ENCODE measurements at regions not wholly inside any gene's neighbourhood (a gene's known extent, or its start where the extent isn't known, plus 50 kb on each side); places are given as distances from the start of the nearest gene placed in this dataset.

DNA sequence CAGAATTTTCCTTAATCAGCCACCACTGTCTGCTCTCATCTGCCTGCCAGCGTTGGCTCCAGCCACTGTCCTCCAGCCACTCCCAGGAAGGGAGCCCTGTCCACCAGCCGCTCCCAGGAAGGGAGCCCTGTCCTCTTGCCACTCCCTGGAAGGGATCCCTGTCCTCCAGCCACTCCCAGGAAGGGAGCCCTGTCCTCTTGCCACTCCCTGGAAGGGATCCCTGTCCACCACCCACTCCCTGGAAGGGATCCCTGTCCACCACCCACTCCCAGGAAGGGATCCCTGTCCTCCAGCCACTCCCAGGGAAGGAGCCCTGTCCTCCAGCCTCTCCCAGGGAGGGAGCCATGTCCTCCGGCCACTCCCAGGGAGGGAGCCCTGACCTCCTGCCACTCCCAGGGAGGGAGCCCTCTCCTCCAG is 726.5 kb downstream of the PTPRU start:
- 51% methylated on average over 3 of the region's 3 CpGs for WGBS
- Histone ChIP-seq H3K36me3 (ENCODE audit: control insufficient read depth in 4 of 4, insufficient read depth in 3 of 4, low read depth in 1 of 4, low read length in 3 of 4) (no peaks in the 10 kb centered on the region), H3K4me1 (ENCODE audit: control insufficient read depth in 4 of 4, insufficient read depth in 4 of 4, low read length in 3 of 4) (no peaks in the 10 kb centered on the region), H3K27me3 (ENCODE audit: control insufficient read depth in 4 of 4, insufficient read depth in 4 of 4, low read length in 3 of 4) (no peaks in the 10 kb centered on the region), H3K9me3 (ENCODE audit: control insufficient read depth in 4 of 4, low read length in 3 of 4) (no peaks in the 10 kb centered on the region), H3K27ac (ENCODE audit: low read depth in 1 of 2, low read length in 2 of 2) (no peak overlapping the region), H3K9ac (ENCODE audit: low read depth in 1 of 2, low read length in 2 of 2) (no peak overlapping the region), H3K4me3 (ENCODE audit: low read depth in 1 of 3, low read length in 3 of 3) (no peak overlapping the region)
- no peak for DNase-seq (ENCODE audit: low spot score)
- no peak for TF ChIP-seq JUND (IDR thresholded peaks at IDR 0.05)
- TF ChIP-seq HNF4G (IDR thresholded peaks at IDR 0.05): no peak
- no peak for TF ChIP-seq HNF4A (conservative IDR thresholded peaks at IDR 0.05)
- TF ChIP-seq, protein P1, sequence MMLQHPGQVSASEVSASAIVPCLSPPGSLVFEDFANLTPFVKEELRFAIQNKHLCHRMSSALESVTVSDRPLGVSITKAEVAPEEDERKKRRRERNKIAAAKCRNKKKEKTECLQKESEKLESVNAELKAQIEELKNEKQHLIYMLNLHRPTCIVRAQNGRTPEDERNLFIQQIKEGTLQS (IDR thresholded peaks at IDR 0.05): no peak
- TF ChIP-seq NR2F2 (IDR thresholded peaks at IDR 0.05): no peak
- TF ChIP-seq, protein P2, sequence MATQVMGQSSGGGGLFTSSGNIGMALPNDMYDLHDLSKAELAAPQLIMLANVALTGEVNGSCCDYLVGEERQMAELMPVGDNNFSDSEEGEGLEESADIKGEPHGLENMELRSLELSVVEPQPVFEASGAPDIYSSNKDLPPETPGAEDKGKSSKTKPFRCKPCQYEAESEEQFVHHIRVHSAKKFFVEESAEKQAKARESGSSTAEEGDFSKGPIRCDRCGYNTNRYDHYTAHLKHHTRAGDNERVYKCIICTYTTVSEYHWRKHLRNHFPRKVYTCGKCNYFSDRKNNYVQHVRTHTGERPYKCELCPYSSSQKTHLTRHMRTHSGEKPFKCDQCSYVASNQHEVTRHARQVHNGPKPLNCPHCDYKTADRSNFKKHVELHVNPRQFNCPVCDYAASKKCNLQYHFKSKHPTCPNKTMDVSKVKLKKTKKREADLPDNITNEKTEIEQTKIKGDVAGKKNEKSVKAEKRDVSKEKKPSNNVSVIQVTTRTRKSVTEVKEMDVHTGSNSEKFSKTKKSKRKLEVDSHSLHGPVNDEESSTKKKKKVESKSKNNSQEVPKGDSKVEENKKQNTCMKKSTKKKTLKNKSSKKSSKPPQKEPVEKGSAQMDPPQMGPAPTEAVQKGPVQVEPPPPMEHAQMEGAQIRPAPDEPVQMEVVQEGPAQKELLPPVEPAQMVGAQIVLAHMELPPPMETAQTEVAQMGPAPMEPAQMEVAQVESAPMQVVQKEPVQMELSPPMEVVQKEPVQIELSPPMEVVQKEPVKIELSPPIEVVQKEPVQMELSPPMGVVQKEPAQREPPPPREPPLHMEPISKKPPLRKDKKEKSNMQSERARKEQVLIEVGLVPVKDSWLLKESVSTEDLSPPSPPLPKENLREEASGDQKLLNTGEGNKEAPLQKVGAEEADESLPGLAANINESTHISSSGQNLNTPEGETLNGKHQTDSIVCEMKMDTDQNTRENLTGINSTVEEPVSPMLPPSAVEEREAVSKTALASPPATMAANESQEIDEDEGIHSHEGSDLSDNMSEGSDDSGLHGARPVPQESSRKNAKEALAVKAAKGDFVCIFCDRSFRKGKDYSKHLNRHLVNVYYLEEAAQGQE (IDR thresholded peaks at IDR 0.05): no peak
- TF ChIP-seq SP1 (IDR thresholded peaks at IDR 0.05): no peak
- TF ChIP-seq, protein P3, sequence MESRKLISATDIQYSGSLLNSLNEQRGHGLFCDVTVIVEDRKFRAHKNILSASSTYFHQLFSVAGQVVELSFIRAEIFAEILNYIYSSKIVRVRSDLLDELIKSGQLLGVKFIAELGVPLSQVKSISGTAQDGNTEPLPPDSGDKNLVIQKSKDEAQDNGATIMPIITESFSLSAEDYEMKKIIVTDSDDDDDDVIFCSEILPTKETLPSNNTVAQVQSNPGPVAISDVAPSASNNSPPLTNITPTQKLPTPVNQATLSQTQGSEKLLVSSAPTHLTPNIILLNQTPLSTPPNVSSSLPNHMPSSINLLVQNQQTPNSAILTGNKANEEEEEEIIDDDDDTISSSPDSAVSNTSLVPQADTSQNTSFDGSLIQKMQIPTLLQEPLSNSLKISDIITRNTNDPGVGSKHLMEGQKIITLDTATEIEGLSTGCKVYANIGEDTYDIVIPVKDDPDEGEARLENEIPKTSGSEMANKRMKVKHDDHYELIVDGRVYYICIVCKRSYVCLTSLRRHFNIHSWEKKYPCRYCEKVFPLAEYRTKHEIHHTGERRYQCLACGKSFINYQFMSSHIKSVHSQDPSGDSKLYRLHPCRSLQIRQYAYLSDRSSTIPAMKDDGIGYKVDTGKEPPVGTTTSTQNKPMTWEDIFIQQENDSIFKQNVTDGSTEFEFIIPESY (IDR thresholded peaks at IDR 0.05): no peak
- TF ChIP-seq GABPA (IDR thresholded peaks at IDR 0.05 in 1 of 2, conservative IDR thresholded peaks at IDR 0.05 in 1 of 2): no peak
- no peak for TF ChIP-seq FOXA2 (IDR thresholded peaks at IDR 0.05)
- no peak for TF ChIP-seq TAF1 (conservative IDR thresholded peaks at IDR 0.05)
- TF ChIP-seq RXRA (IDR thresholded peaks at IDR 0.05): no peak
- TF ChIP-seq, protein P4, sequence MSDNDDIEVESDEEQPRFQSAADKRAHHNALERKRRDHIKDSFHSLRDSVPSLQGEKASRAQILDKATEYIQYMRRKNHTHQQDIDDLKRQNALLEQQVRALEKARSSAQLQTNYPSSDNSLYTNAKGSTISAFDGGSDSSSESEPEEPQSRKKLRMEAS (IDR thresholded peaks at IDR 0.05): no peak
- TF ChIP-seq RAD21 (IDR thresholded peaks at IDR 0.05): no peak
- TF ChIP-seq, protein P5, sequence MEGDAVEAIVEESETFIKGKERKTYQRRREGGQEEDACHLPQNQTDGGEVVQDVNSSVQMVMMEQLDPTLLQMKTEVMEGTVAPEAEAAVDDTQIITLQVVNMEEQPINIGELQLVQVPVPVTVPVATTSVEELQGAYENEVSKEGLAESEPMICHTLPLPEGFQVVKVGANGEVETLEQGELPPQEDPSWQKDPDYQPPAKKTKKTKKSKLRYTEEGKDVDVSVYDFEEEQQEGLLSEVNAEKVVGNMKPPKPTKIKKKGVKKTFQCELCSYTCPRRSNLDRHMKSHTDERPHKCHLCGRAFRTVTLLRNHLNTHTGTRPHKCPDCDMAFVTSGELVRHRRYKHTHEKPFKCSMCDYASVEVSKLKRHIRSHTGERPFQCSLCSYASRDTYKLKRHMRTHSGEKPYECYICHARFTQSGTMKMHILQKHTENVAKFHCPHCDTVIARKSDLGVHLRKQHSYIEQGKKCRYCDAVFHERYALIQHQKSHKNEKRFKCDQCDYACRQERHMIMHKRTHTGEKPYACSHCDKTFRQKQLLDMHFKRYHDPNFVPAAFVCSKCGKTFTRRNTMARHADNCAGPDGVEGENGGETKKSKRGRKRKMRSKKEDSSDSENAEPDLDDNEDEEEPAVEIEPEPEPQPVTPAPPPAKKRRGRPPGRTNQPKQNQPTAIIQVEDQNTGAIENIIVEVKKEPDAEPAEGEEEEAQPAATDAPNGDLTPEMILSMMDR (IDR thresholded peaks at IDR 0.05; ENCODE audit: low read depth, low read length, missing input control): no peak
- no peak for TF ChIP-seq EGR1 (IDR thresholded peaks at IDR 0.05; ENCODE audit: low read depth in 2 of 2)
- TF ChIP-seq YY1 (IDR thresholded peaks at IDR 0.05): no peak
- TF ChIP-seq FOXA1 (IDR thresholded peaks at IDR 0.05): no peak
